Esophagus squamous epithelium (tissue), 4 donors: ENCODE measurements at regions not wholly inside any gene's neighbourhood (a gene's known extent, or its start where the extent isn't known, plus 50 kb on each side); places are given as distances from the start of the nearest gene placed in this dataset.

ENCODE experiments used
- POLR2A ChIP-seq, 4 donors: fragments of 450-650 bp; IDR thresholded peaks; one replicate each; pipeline ENCODE4 v1.6.1; 2017; ENCODE audit warnings: antibody characterized with exemption in 4 of 4, mild to moderate bottlenecking in 4 of 4, moderate library complexity in 3 of 4
- TF ChIP-seq, protein P1 (sequence below), 6 experiments: fragments of 450-650 bp in 4 of 6; fragments of 200-600 bp in 2 of 6; sonication (generic) in 2 of 6; IDR thresholded peaks; one replicate each; pipeline ENCODE4 v1.5.1; 2016 to 2019; ENCODE audit warnings: antibody characterized with exemption in 6 of 6, mild to moderate bottlenecking in 4 of 6, moderate library complexity in 4 of 6

DNA sequence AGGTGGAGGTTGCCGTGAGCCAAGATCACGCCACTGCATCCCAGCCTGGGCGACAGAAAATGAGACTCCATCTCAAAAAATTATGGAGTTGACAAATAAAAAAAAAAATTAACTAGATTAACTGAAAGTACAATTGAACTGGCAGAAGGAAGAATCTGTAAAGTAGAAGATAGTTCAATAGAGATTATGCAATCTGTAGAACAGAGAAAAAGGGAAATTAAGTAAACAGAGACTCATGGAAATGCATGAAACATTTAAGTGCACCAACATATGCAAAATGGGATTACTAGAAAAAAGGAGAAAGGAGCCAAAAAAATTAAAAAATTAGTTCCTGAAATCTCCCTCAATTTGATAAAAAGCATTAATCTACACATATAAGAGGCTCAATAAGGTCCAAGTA lies 188.8 kb upstream of the KHDRBS2 start:
- TF ChIP-seq, protein P1, sequence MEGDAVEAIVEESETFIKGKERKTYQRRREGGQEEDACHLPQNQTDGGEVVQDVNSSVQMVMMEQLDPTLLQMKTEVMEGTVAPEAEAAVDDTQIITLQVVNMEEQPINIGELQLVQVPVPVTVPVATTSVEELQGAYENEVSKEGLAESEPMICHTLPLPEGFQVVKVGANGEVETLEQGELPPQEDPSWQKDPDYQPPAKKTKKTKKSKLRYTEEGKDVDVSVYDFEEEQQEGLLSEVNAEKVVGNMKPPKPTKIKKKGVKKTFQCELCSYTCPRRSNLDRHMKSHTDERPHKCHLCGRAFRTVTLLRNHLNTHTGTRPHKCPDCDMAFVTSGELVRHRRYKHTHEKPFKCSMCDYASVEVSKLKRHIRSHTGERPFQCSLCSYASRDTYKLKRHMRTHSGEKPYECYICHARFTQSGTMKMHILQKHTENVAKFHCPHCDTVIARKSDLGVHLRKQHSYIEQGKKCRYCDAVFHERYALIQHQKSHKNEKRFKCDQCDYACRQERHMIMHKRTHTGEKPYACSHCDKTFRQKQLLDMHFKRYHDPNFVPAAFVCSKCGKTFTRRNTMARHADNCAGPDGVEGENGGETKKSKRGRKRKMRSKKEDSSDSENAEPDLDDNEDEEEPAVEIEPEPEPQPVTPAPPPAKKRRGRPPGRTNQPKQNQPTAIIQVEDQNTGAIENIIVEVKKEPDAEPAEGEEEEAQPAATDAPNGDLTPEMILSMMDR (IDR thresholded peaks at IDR 0.05) = no peak
- TF ChIP-seq POLR2A (IDR thresholded peaks at IDR 0.05) = no peak
